ENCODE measurements at regions not wholly inside any gene's neighbourhood (a gene's known extent, or its start where the extent isn't known, plus 50 kb on each side); places are given as distances from the start of the nearest gene placed in this dataset.

- TF ChIP-seq, protein P1, sequence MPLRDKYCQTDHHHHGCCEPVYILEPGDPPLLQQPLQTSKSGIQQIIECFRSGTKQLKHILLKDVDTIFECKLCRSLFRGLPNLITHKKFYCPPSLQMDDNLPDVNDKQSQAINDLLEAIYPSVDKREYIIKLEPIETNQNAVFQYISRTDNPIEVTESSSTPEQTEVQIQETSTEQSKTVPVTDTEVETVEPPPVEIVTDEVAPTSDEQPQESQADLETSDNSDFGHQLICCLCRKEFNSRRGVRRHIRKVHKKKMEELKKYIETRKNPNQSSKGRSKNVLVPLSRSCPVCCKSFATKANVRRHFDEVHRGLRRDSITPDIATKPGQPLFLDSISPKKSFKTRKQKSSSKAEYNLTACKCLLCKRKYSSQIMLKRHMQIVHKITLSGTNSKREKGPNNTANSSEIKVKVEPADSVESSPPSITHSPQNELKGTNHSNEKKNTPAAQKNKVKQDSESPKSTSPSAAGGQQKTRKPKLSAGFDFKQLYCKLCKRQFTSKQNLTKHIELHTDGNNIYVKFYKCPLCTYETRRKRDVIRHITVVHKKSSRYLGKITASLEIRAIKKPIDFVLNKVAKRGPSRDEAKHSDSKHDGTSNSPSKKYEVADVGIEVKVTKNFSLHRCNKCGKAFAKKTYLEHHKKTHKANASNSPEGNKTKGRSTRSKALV (CRISPR knock-in tag; IDR thresholded peaks at IDR 0.05) = peak; percentile 72; the same call in 1 of the 2 replicates
- no peak for TF ChIP-seq TEAD2 (CRISPR knock-in tag; IDR thresholded peaks at IDR 0.05)
- TF ChIP-seq, protein P2, sequence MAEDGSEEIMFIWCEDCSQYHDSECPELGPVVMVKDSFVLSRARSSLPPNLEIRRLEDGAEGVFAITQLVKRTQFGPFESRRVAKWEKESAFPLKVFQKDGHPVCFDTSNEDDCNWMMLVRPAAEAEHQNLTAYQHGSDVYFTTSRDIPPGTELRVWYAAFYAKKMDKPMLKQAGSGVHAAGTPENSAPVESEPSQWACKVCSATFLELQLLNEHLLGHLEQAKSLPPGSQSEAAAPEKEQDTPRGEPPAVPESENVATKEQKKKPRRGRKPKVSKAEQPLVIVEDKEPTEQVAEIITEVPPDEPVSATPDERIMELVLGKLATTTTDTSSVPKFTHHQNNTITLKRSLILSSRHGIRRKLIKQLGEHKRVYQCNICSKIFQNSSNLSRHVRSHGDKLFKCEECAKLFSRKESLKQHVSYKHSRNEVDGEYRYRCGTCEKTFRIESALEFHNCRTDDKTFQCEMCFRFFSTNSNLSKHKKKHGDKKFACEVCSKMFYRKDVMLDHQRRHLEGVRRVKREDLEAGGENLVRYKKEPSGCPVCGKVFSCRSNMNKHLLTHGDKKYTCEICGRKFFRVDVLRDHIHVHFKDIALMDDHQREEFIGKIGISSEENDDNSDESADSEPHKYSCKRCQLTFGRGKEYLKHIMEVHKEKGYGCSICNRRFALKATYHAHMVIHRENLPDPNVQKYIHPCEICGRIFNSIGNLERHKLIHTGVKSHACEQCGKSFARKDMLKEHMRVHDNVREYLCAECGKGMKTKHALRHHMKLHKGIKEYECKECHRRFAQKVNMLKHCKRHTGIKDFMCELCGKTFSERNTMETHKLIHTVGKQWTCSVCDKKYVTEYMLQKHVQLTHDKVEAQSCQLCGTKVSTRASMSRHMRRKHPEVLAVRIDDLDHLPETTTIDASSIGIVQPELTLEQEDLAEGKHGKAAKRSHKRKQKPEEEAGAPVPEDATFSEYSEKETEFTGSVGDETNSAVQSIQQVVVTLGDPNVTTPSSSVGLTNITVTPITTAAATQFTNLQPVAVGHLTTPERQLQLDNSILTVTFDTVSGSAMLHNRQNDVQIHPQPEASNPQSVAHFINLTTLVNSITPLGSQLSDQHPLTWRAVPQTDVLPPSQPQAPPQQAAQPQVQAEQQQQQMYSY (CRISPR knock-in tag; IDR thresholded peaks at IDR 0.05) = no peak
- TF ChIP-seq IKZF1 (IDR thresholded peaks at IDR 0.05) = no peak
- TF ChIP-seq MEIS2 (CRISPR knock-in tag; IDR thresholded peaks at IDR 0.05) = peak; percentile 80
- no peak; the same call in 1 of the 2 replicates for TF ChIP-seq MEF2D (CRISPR knock-in tag; IDR thresholded peaks at IDR 0.05)
- TF ChIP-seq, protein P3, sequence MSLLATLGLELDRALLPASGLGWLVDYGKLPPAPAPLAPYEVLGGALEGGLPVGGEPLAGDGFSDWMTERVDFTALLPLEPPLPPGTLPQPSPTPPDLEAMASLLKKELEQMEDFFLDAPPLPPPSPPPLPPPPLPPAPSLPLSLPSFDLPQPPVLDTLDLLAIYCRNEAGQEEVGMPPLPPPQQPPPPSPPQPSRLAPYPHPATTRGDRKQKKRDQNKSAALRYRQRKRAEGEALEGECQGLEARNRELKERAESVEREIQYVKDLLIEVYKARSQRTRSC (CRISPR knock-in tag; IDR thresholded peaks at IDR 0.05; ENCODE audit: low read depth) = no peak
- 0 out of 2 replicates have a peak, but pooled peaks have one; percentile 72 for TF ChIP-seq ZSCAN29 (CRISPR knock-in tag; conservative IDR thresholded peaks at IDR 0.05)
- TF ChIP-seq, protein P4, sequence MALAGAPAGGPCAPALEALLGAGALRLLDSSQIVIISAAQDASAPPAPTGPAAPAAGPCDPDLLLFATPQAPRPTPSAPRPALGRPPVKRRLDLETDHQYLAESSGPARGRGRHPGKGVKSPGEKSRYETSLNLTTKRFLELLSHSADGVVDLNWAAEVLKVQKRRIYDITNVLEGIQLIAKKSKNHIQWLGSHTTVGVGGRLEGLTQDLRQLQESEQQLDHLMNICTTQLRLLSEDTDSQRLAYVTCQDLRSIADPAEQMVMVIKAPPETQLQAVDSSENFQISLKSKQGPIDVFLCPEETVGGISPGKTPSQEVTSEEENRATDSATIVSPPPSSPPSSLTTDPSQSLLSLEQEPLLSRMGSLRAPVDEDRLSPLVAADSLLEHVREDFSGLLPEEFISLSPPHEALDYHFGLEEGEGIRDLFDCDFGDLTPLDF (CRISPR knock-in tag; IDR thresholded peaks at IDR 0.05) = peak; percentile 50; the same call in 1 of the 2 replicates
- peak; percentile 96 for TF ChIP-seq MTA1 (CRISPR knock-in tag; IDR thresholded peaks at IDR 0.05; ENCODE audit: borderline replicate concordance)
- TF ChIP-seq TBX3 (IDR thresholded peaks at IDR 0.05; ENCODE audit: borderline replicate concordance) = peak; percentile 66; the same call in 1 of the 2 replicates
- TF ChIP-seq, protein P5, sequence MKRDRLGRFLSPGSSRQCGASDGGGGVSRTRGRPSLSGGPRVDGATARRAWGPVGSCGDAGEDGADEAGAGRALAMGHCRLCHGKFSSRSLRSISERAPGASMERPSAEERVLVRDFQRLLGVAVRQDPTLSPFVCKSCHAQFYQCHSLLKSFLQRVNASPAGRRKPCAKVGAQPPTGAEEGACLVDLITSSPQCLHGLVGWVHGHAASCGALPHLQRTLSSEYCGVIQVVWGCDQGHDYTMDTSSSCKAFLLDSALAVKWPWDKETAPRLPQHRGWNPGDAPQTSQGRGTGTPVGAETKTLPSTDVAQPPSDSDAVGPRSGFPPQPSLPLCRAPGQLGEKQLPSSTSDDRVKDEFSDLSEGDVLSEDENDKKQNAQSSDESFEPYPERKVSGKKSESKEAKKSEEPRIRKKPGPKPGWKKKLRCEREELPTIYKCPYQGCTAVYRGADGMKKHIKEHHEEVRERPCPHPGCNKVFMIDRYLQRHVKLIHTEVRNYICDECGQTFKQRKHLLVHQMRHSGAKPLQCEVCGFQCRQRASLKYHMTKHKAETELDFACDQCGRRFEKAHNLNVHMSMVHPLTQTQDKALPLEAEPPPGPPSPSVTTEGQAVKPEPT (CRISPR knock-in tag; IDR thresholded peaks at IDR 0.05; ENCODE audit: low read depth) = no peak
- TF ChIP-seq ZNF484 (CRISPR knock-in tag; IDR thresholded peaks at IDR 0.05; ENCODE audit: borderline replicate concordance, low read depth) = no peak
- 0 out of 2 replicates have a peak, but pooled peaks have one; percentile 29 for TF ChIP-seq JUND (CRISPR knock-in tag; IDR thresholded peaks at IDR 0.05)
- TF ChIP-seq MBNL3 (CRISPR knock-in tag; conservative IDR thresholded peaks at IDR 0.05) = no peak
- peak; percentile 50; the same call in 1 of the 2 replicates for TF ChIP-seq ZFP41 (CRISPR knock-in tag; IDR thresholded peaks at IDR 0.05; ENCODE audit: borderline replicate concordance)
- no peak for TF ChIP-seq MAFK (conservative IDR thresholded peaks at IDR 0.05 in 1 of 2, IDR thresholded peaks at IDR 0.05 in 1 of 2; ENCODE audit: low read length in 2 of 2)
Measured at GRCh38 chr1:31509124-31510072, 66.9 kb upstream of the TINAGL1 start (continued).

Measured in HepG2 (cell line).